ENCODE measurements at regions not wholly inside any gene's neighbourhood (a gene's known extent, or its start where the extent isn't known, plus 50 kb on each side); places are given as distances from the start of the nearest gene placed in this dataset.

GRCh38 chr16:86712158-86713009 is 134.0 kb downstream of the FOXL1 start:
- TF ChIP-seq CTCF (conservative IDR thresholded peaks at IDR 0.05 in 1 of 2, IDR thresholded peaks at IDR 0.05 in 1 of 2; ENCODE audit: low read depth in 1 of 2, low read length in 2 of 2), result no peak
- TF ChIP-seq EZH2 (IDR thresholded peaks at IDR 0.05; ENCODE audit: low read length, missing control alignments), result no peak
